ENCODE measurements at regions not wholly inside any gene's neighbourhood (a gene's known extent, or its start where the extent isn't known, plus 50 kb on each side); places are given as distances from the start of the nearest gene placed in this dataset.

GRCh38 chr6:15080895-15081294 is 165.0 kb upstream of the JARID2 start:
- ATAC-seq (no peak), DNase-seq (no peak)
- Histone ChIP-seq H3K27ac (ENCODE audit: low read length) (no peak overlapping the region), H3K9me3 (ENCODE audit: control insufficient read depth, insufficient read depth, low read length) (no peaks in the 10 kb centered on the region), H3K4me3 (ENCODE audit: low read length) (no peak overlapping the region), H3K36me3 (ENCODE audit: control insufficient read depth, insufficient read depth, low read length) (no peaks in the 10 kb centered on the region), H3K4me1 (ENCODE audit: control insufficient read depth, insufficient read depth, low read length) (peaks cover 3% of the 10 kb centered on the region), H3K27me3 (ENCODE audit: control insufficient read depth, insufficient read depth, low read length) (no peaks in the 10 kb centered on the region)
- no peak overlapping the region for H3K27ac Mint-ChIP-seq
- 100% methylated on average over 1 of the region's 1 CpG for WGBS (ENCODE audit: insufficient coverage)
- TF ChIP-seq CTCF (IDR thresholded peaks at IDR 0.05): no peak
- H3K27me3 Mint-ChIP-seq (ENCODE audit: low read depth in 2 of 2): peaks cover 0 to 7% of the 10 kb centered on the region in 2 donors
- intact Hi-C loops (cut with micrococcal nuclease): no loop called here
- H3K4me3 Mint-ChIP-seq: no peak overlapping the region
- H3K4me1 Mint-ChIP-seq: peaks cover 6% of the 10 kb centered on the region in 2 donors
- H3K9me3 Mint-ChIP-seq: no peaks in the 10 kb centered on the region
- H3K36me3 Mint-ChIP-seq: no peaks in the 10 kb centered on the region

DNA sequence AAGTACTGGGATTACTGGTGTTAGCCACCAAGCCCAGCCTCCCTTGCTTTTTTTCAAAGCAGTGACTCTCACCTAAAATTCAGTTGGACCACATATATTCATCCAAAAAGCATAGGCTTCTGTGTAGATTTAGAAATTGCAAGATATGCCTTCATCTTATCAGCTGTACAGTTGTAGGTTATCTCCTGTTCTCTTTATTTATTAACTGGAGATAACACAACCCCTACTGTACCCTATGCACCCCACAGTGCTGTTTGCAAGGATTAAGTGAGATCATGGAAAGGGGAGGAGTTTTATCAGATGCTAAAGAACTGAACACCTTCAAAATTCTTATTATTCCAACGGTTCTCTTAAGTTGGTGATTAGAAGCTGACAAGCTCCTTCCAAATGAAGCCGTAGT is 164.4 kb upstream of the JARID2 start:
- Mint-ChIP-seq H3K27me3 (ENCODE audit: low read depth in 2 of 2) (peaks cover 0 to 7% of the 10 kb centered on the region in 2 donors), H3K4me3 (no peak overlapping the region), H3K9me3 (no peaks in the 10 kb centered on the region), H3K27ac (no peak overlapping the region), H3K36me3 (no peaks in the 10 kb centered on the region), H3K4me1 (peaks cover 6 to 8% of the 10 kb centered on the region in 2 donors)
- Histone ChIP-seq H3K4me1 (ENCODE audit: control insufficient read depth, insufficient read depth, low read length) (peaks cover 3% of the 10 kb centered on the region), H3K9me3 (ENCODE audit: control insufficient read depth, insufficient read depth, low read length) (no peaks in the 10 kb centered on the region), H3K27me3 (ENCODE audit: control insufficient read depth, insufficient read depth, low read length) (no peaks in the 10 kb centered on the region), H3K4me3 (ENCODE audit: low read length) (no peak overlapping the region), H3K27ac (ENCODE audit: low read length) (no peak overlapping the region), H3K36me3 (ENCODE audit: control insufficient read depth, insufficient read depth, low read length) (no peaks in the 10 kb centered on the region)
- ATAC-seq (no peak), DNase-seq (no peak)
- TF ChIP-seq CTCF (IDR thresholded peaks at IDR 0.05): no peak
- intact Hi-C loops (cut with micrococcal nuclease): no loop called here
- 89% methylated on average over 2 of the region's 2 CpGs for WGBS (ENCODE audit: insufficient coverage)

- intact Hi-C loops (cut with micrococcal nuclease): no loop called here
- WGBS (ENCODE audit: insufficient coverage): 91% methylated on average over 6 of the region's 8 CpGs
- no peak overlapping the region for H3K4me3 Mint-ChIP-seq
Measured at GRCh38 chr6:15082708-15083107, 163.2 kb upstream of the JARID2 start.

More at GRCh38 chr6:15082708-15083107, 163.2 kb upstream of the JARID2 start:
- DNase-seq: no peak
- Histone ChIP-seq H3K36me3 (ENCODE audit: control insufficient read depth, insufficient read depth, low read length) (no peaks in the 10 kb centered on the region), H3K9me3 (ENCODE audit: control insufficient read depth, insufficient read depth, low read length) (no peaks in the 10 kb centered on the region), H3K27ac (ENCODE audit: low read length) (no peak overlapping the region), H3K4me1 (ENCODE audit: control insufficient read depth, insufficient read depth, low read length) (peaks cover 3% of the 10 kb centered on the region), H3K27me3 (ENCODE audit: control insufficient read depth, insufficient read depth, low read length) (no peaks in the 10 kb centered on the region), H3K4me3 (ENCODE audit: low read length) (no peak overlapping the region)
- Mint-ChIP-seq H3K36me3 (no peaks in the 10 kb centered on the region), H3K27me3 (ENCODE audit: low read depth in 2 of 2) (peaks cover 0 to 7% of the 10 kb centered on the region in 2 donors), H3K4me1 (peaks cover 6 to 10% of the 10 kb centered on the region in 2 donors), H3K27ac (no peak overlapping the region), H3K9me3 (no peaks in the 10 kb centered on the region)
- no peak for ATAC-seq
- no peak for TF ChIP-seq CTCF (IDR thresholded peaks at IDR 0.05)
